ENCODE measurements at regions not wholly inside any gene's neighbourhood (a gene's known extent, or its start where the extent isn't known, plus 50 kb on each side); places are given as distances from the start of the nearest gene placed in this dataset.

DNA sequence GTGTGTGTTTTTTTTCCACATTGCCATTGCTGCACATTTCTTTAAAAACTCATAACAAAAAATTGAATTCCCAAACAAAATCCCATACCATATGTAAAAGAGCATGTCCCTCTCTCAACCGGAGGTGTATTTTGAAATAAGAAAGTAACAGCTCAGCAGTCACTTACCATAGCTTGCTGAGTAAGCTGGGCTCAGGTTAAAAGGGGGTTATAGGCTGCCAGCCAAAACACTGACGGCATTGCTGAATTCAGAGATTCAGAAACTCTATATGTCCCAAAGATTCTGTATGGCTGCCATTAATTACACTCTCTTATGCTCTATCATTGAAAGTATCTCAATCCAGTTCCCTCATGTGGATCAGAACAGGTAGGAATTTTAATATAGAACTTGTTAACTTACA is 276.0 kb downstream of the FOXG1 start:
- no peak for FAIRE-seq

DNA sequence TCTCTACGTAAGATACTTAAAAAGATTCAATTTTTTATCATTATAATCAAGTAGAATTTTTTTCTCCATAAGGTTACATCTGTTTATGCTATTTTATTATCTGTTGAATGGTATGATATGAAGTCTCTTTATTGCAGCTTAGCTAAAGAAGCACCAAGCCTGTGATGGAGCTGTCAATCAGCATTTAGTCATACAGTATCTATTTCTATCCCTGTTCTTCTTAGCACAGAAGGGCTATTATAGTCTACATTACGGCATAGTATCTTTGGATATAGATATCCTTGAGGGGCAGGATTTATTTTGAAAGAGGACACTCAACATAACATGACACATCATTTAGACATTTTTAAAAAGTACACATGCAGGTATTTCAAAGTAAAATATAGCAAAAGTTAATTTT is 277.1 kb downstream of the FOXG1 start:
- FAIRE-seq = no peak

GRCh38 chr14:29045237-29045636 is 278.6 kb downstream of the FOXG1 start:
- FAIRE-seq = no peak

DNA sequence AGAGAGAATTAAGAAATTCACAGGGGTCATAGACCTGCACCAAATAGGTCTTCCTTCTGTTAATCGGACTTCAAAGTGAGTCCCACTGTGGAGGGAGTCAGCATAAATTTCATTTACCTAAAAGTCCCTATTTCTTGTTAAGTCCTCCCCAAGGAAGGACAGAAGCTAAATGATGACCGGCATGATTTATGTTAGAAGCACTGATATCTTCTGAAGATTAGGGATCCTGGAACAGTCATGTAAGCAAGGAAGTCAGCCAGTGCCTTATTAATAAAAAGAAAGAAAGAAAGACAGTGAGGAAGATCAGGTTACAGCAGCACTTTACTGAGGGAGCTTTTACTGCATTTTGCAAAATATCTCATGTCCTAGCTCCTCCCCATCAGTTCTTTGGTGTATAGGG is 287.5 kb downstream of the FOXG1 start:
- FAIRE-seq = no peak

DNA sequence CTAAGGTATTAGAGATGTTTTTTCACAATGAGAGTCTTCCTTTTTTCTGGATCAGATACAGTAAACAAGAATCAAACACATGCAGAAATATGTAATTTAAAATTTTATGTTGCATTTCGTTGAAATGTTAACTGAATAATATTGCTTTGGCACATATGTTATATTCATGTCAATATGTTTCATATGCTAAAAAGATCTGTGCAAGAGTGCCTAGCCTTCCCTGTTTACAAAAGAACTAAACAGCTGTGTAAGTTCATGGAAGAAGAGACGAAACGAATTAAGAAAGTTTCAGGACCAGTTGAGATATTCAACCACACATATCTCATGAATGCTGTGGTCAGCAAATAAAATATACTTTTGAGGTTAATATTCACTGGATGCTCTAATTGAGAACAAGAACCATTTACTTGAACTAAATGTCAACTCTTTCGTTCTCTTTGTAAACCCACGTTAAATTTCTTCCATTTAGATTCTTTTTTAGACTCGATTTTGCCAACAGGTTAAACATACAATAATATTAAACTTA is 289.5 kb downstream of the FOXG1 start:
- FAIRE-seq = no peak

- FAIRE-seq = no peak
Observed at GRCh38 chr14:29061702-29062101, 295.1 kb downstream of the FOXG1 start.

- no peak for FAIRE-seq
Observed at GRCh38 chr14:29062466-29062865, 295.9 kb downstream of the FOXG1 start.

GRCh38 chr14:29062976-29063375 is 296.4 kb downstream of the FOXG1 start:
- FAIRE-seq = no peak

DNA sequence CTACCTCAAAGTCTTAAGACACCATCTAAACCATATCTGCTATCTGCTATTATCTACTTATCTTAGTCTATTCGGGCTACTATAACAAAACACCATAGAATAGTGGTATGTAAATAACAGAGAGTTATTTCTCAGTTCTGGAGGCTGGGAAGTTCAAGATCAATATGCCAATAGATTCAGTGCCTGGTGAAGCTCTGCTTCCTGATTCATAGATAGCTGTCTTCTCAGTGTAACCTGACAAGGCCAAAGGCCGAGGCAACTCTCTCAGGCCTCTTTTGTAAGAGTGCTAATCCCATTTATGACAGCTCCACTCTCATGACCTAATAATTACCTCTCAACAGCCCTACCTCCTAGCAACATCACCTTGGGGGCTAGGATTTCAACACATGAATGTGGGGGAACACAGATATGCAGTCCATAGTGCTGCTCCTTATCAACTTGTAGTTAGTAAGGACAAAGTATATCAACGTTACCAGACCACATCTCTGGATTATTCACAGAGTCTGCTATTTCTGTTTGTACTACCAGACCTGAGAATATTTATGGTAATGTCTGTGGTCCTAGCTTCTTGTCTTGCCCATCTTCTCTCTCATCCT is 297.8 kb downstream of the FOXG1 start:
- FAIRE-seq = no peak

GRCh38 chr14:29069228-29069627 is 302.6 kb downstream of the FOXG1 start:
- FAIRE-seq = no peak

- FAIRE-seq = no peak
Observed at GRCh38 chr14:29075761-29076160, 309.2 kb downstream of the FOXG1 start.

- no peak for FAIRE-seq
Observed at GRCh38 chr14:29077916-29078315, 311.3 kb downstream of the FOXG1 start.

DNA sequence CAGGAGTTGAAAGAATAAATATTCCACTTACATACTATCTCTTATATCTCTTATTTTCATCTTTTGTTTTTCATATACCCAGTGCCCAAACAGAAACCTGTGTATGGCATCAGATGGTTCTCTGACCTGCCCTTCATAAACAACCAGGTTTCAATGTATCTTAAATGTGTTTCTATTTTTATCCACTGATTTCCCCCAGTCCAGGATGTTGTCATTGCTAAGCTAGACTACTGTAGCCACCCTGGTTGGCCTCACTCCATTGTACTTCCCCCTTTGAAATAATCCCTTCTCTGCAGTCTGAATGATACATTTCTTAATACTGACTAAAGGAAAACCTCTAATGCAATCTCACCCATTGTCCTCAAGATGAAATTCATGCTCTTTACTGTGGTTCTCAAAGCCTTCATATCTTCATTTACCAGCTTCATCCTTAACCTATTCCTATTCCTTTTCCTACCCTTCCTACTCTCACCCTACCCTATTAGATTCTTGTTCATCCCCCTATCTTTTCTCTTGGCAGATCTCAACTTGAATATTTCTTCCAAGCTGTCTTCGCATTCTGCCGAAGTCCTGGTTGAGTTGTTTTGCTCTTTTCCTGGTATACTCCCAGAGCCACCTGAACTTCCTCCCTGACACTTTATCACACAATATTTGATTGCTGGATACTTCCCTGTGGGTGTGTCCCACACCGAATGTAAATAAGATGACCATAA is 312.4 kb downstream of the FOXG1 start:
- no peak for FAIRE-seq

GRCh38 chr14:29085546-29085945 is 319.0 kb downstream of the FOXG1 start:
- no peak for FAIRE-seq

DNA sequence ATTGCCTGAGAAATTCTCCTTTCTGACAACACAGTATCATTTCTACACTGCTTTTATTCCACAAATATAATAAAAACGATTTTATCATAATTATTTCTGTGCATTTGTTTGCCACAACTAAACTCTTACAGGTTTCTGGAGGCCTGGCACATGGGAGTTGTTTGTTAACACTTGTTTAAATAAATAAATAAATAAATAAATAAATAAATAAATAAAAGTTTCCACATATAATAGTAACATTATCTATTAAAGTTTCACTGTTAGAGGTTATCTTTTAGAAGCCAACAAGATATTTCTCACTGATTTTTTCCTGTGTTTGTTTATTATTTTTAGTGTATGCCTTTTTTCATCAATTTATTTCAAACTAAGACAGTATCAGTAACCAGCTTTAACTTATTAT is 323.3 kb downstream of the FOXG1 start:
- FAIRE-seq = peak; percentile 35

GRCh38 chr14:29092121-29092520 is 325.5 kb downstream of the FOXG1 start:
- FAIRE-seq = no peak

GRCh38 chr14:29097476-29097875 is 330.9 kb downstream of the FOXG1 start:
- no peak for FAIRE-seq

DNA sequence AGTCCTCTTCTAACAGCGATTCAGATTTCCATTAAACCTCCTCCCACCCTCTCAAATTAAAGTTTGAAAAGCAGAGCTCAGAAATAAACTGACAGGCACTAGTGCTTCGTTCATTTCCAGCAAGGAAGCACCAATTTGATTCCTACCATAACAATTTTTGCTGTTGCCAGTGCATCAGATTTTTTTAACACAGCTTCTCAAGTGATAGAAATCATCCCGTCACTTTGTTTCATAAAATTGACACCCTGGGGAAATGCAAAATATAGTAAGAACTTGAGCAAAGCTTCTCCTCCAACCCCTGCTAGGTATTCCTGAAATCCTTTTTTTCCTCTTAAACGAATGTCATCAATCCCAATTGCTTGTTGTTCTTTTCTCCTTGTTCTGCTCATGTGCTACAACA is 332.1 kb downstream of the FOXG1 start:
- FAIRE-seq = no peak

- no peak for FAIRE-seq
Observed at GRCh38 chr14:29102266-29102665, 335.7 kb downstream of the FOXG1 start.

DNA sequence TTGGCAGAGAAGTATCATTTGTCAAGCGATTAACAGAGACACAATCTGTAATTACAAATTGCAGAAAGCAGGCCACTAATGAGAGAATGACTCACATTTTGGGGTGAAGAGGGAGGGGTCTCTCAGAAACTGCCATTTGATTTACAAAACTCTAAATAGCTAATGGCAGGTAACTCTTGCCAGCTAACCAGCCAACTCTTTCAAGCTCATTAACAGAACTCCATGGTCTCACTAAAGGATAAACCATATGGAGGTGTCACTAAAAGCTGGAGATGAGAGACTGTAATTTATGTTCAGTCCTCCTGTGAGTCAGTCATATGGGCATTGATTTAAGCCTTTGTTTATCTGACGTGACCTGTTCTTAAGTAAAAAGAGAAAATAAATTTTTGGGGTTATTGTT is 336.4 kb downstream of the FOXG1 start:
- FAIRE-seq = no peak

- no peak for FAIRE-seq
Observed at GRCh38 chr14:29108908-29109307, 342.3 kb downstream of the FOXG1 start.

DNA sequence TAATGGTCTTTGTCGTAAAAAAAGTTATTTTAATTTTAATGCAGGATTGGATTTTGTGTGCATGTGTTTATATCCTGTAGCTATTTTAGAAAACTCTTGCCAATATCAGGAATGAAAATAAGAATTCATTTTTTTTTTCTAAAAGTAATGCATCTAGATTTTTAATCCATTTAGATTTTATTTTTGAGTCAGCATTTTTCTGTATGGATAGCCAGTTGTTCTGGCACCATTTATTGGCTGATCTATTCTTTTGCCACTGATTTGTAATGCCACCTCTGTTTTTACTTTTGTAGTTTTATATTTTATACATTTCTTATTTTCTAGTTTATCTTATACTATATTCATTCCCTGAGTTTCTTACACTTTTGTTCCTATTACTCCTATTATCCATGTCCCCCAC is 343.0 kb downstream of the FOXG1 start:
- no peak for FAIRE-seq

- FAIRE-seq = no peak
Observed at GRCh38 chr14:29111554-29111953, 345.0 kb downstream of the FOXG1 start.

- no peak for FAIRE-seq
Observed at GRCh38 chr14:29123017-29123416, 356.4 kb downstream of the FOXG1 start.

GRCh38 chr14:29126361-29126760 is 359.8 kb downstream of the FOXG1 start:
- FAIRE-seq = no peak

All from A204.1 (cell line).